Cardiac muscle cell (in vitro differentiated cells and primary cell): ENCODE measurements at regions not wholly inside any gene's neighbourhood (a gene's known extent, or its start where the extent isn't known, plus 50 kb on each side); places are given as distances from the start of the nearest gene placed in this dataset.
"Not testable (repeated sequence)": the region's sequence is repeated elsewhere in the genome, so short reads cannot be mapped to it uniquely, and the experiment has no call there.

Experiments used
- DNase-seq, 2 donors: peaks; one replicate each; pipeline versions ENCODE4 v3.0.0 to v3.0.0-alpha.2; 2010 to 2017; ENCODE audit warnings: low read depth in 1 of 2, low spot score in 1 of 2
- H3K27ac ChIP-seq: fragments of 200-600 bp; sonication (generic); 2 replicates; pipeline ENCODE4 v1.5.1; 2016
- H3K27me3 ChIP-seq: fragments of 200-600 bp; sonication (generic); 2 replicates; pipeline ENCODE4 v1.6.0; 2016; ENCODE audit warnings: control low read depth
- H3K36me3 ChIP-seq: fragments of 200-600 bp; sonication (generic); 2 replicates; pipeline ENCODE4 v1.5.1; 2016; ENCODE audit warnings: control low read depth
- H3K4me1 ChIP-seq: fragments of 200-600 bp; sonication (generic); 2 replicates; pipeline ENCODE4 v1.8.1; 2017; ENCODE audit warnings: low read depth, mild to moderate bottlenecking, mixed run types
- H3K4me3 ChIP-seq: fragments of 200-600 bp; sonication (generic); 2 replicates; pipeline ENCODE4 v1.5.1; 2016; ENCODE audit warnings: mild to moderate bottlenecking
- H3K9me3 ChIP-seq: fragments of 200-600 bp; sonication (generic); 2 replicates; pipeline ENCODE4 v1.5.1; 2017; ENCODE audit warnings: low read depth, mild to moderate bottlenecking, control low read depth
- CTCF ChIP-seq: IDR thresholded peaks from 2 replicates; pipeline ENCODE4 v1.5.1; 2012; ENCODE audit warnings: low read depth, mild to moderate bottlenecking, low read length

GRCh38 chrX:22589845-22590244 is 317.1 kb downstream of the CBLL2 start:
- no peaks in the 10 kb centered on the region for H3K4me1 ChIP-seq
- no peak for TF ChIP-seq CTCF
- H3K36me3 ChIP-seq, result no peaks in the 10 kb centered on the region
- DNase-seq, result no peak
- H3K4me3 ChIP-seq, result no peak overlapping the region
- H3K27ac ChIP-seq, result no peak overlapping the region
- no peaks in the 10 kb centered on the region for H3K27me3 ChIP-seq
- H3K9me3 ChIP-seq, result no peaks in the 10 kb centered on the region

GRCh38 chrX:22594766-22595165 is 322.1 kb downstream of the CBLL2 start:
- no peak for TF ChIP-seq CTCF
- no peak for DNase-seq
- H3K27ac ChIP-seq, result no peak overlapping the region
- H3K36me3 ChIP-seq, result no peaks in the 10 kb centered on the region
- no peak overlapping the region for H3K4me3 ChIP-seq
- no peaks in the 10 kb centered on the region for H3K4me1 ChIP-seq
- H3K9me3 ChIP-seq, result no peaks in the 10 kb centered on the region
- no peaks in the 10 kb centered on the region for H3K27me3 ChIP-seq

- H3K27me3 ChIP-seq, result no peaks in the 10 kb centered on the region
- H3K9me3 ChIP-seq, result no peaks in the 10 kb centered on the region
- H3K4me3 ChIP-seq, result no peak overlapping the region
- no peaks in the 10 kb centered on the region for H3K36me3 ChIP-seq
- no peaks in the 10 kb centered on the region for H3K4me1 ChIP-seq
- H3K27ac ChIP-seq, result no peak overlapping the region
- TF ChIP-seq CTCF, result no peak
- DNase-seq, result no peak
These were observed 330.3 kb downstream of the CBLL2 start for GRCh38 chrX:22603060-22603459.

- not testable (repeated sequence) for H3K27ac ChIP-seq
These were observed 336.7 kb downstream of the CBLL2 start for GRCh38 chrX:22609452-22609851.

GRCh38 chrX:22616867-22617266 is 344.2 kb downstream of the CBLL2 start:
- no peaks in the 10 kb centered on the region for H3K27me3 ChIP-seq
- H3K36me3 ChIP-seq, result no peaks in the 10 kb centered on the region
- H3K4me1 ChIP-seq, result no peaks in the 10 kb centered on the region
- no peak for DNase-seq
- H3K4me3 ChIP-seq, result no peak overlapping the region
- H3K9me3 ChIP-seq, result no peaks in the 10 kb centered on the region
- H3K27ac ChIP-seq, result no peak overlapping the region
- TF ChIP-seq CTCF, result no peak

More at GRCh38 chrX:22609452-22609851, 336.7 kb downstream of the CBLL2 start:
- H3K4me1 ChIP-seq, H3K27me3 ChIP-seq, H3K4me3 ChIP-seq, H3K9me3 ChIP-seq, DNase-seq, H3K36me3 ChIP-seq: not testable (repeated sequence)

- Histone ChIP-seq H3K4me1 (peaks cover 32% of the 10 kb centered on the region), H3K4me3 (no peak overlapping the region), H3K9me3 (no peaks in the 10 kb centered on the region), H3K36me3 (no peaks in the 10 kb centered on the region), H3K27ac (peak overlapping the region; percentile 10), H3K27me3 (no peaks in the 10 kb centered on the region)
- no peak for TF ChIP-seq CTCF
- no peak for DNase-seq
These were observed 354.9 kb downstream of the CBLL2 start for GRCh38 chrX:22627576-22627975.
